Omental fat pad (tissue), 3 donors: ENCODE measurements at regions not wholly inside any gene's neighbourhood (a gene's known extent, or its start where the extent isn't known, plus 50 kb on each side); places are given as distances from the start of the nearest gene placed in this dataset.

ENCODE experiments used
- ATAC-seq: fragments of 150-250 bp; one replicate; pipeline ENCODE4 v1.9.1; 2016; ENCODE audit warnings: mild to moderate bottlenecking, moderate library complexity; ENCODE audit not compliant: low FRiP score
- DNase-seq: peaks from one replicate; pipeline ENCODE4 v3.0.0-alpha.2; 2019; ENCODE audit warnings: low spot score
- CTCF ChIP-seq, 3 donors: fragments of 450-650 bp; IDR thresholded peaks; one replicate each; pipeline ENCODE4 v1.5.1; 2016 to 2017; ENCODE audit warnings: antibody characterized with exemption in 3 of 3, mild to moderate bottlenecking in 3 of 3, moderate library complexity in 2 of 3

GRCh38 chr5:89097103-89097502 lies 214.1 kb upstream of the MEF2C start:
- no peak for TF ChIP-seq CTCF (IDR thresholded peaks at IDR 0.05)
- no peak for DNase-seq
- ATAC-seq, result no peak

- no peak for ATAC-seq
- TF ChIP-seq CTCF (IDR thresholded peaks at IDR 0.05), result no peak
- no peak for DNase-seq
Measured at GRCh38 chr5:89095341-89095740, 212.4 kb upstream of the MEF2C start.

GRCh38 chr5:89090037-89090436 lies 207.1 kb upstream of the MEF2C start:
- DNase-seq (no peak), ATAC-seq (no peak)
- no peak for TF ChIP-seq CTCF (IDR thresholded peaks at IDR 0.05)

GRCh38 chr5:89087551-89088318 lies 204.8 kb upstream of the MEF2C start:
- DNase-seq (no peak), ATAC-seq (no peak)
- TF ChIP-seq CTCF (IDR thresholded peaks at IDR 0.05), result no peak

GRCh38 chr5:89087128-89087527 lies 204.1 kb upstream of the MEF2C start:
- TF ChIP-seq CTCF (IDR thresholded peaks at IDR 0.05), result no peak
- DNase-seq (no peak), ATAC-seq (no peak)

- no peak for TF ChIP-seq CTCF (IDR thresholded peaks at IDR 0.05)
Measured at GRCh38 chr5:89086390-89087086, 203.6 kb upstream of the MEF2C start.

GRCh38 chr5:89083791-89084190 lies 200.8 kb upstream of the MEF2C start:
- DNase-seq, result no peak
- no peak for ATAC-seq
- TF ChIP-seq CTCF (IDR thresholded peaks at IDR 0.05), result no peak

More at GRCh38 chr5:89086390-89087086, 203.6 kb upstream of the MEF2C start:
- no peak for DNase-seq
- no peak for ATAC-seq
